ENCODE measurements at regions not wholly inside any gene's neighbourhood (a gene's known extent, or its start where the extent isn't known, plus 50 kb on each side); places are given as distances from the start of the nearest gene placed in this dataset.

GRCh38 chr13:105952973-105953290, 582.5 kb downstream of the EFNB2 start:
- no peak for TF ChIP-seq POLR2AphosphoS5 (IDR thresholded peaks at IDR 0.05)
- no peak for TF ChIP-seq CTCF (IDR thresholded peaks at IDR 0.05)
- no peak for TF ChIP-seq EP300 (IDR thresholded peaks at IDR 0.05)
- no peak for TF ChIP-seq POLR2A (IDR thresholded peaks at IDR 0.05)

Data from gastroesophageal sphincter (tissue), 3 donors.